ENCODE measurements at regions not wholly inside any gene's neighbourhood (a gene's known extent, or its start where the extent isn't known, plus 50 kb on each side); places are given as distances from the start of the nearest gene placed in this dataset.
"Not testable (repeated sequence)": the region's sequence is repeated elsewhere in the genome, so short reads cannot be mapped to it uniquely, and the experiment has no call there.

DNA sequence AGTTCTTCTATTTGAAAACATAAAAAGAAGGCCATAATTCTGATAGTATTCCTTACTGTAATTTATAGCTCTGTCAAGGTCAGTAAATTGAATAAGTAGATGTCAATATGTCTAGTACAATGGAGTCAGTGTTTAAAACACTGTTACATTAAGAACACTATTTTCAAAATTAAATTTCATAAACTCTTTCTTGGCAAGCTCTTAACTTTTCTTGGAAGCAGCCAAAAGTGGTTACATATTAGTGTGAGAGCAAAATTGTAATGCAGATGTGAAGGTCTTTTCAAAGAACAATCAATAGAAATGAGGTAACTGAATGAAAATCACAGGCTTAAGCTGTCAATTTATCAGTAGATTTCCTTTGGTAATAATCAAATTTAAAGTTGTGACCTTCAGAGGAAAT, 722.4 kb upstream of the NOVA1 start:
- Histone ChIP-seq H3K27ac (no peak overlapping the region), H3K27me3 (ENCODE audit: low read depth) (no peaks in the 10 kb centered on the region), H3K4me1 (no peaks in the 10 kb centered on the region), H3K36me3 (no peaks in the 10 kb centered on the region), H3K4me3 (no peak overlapping the region), H3K9me3 (peaks cover 9% of the 10 kb centered on the region)
- ATAC-seq, result no peak
- TF ChIP-seq, protein P1, sequence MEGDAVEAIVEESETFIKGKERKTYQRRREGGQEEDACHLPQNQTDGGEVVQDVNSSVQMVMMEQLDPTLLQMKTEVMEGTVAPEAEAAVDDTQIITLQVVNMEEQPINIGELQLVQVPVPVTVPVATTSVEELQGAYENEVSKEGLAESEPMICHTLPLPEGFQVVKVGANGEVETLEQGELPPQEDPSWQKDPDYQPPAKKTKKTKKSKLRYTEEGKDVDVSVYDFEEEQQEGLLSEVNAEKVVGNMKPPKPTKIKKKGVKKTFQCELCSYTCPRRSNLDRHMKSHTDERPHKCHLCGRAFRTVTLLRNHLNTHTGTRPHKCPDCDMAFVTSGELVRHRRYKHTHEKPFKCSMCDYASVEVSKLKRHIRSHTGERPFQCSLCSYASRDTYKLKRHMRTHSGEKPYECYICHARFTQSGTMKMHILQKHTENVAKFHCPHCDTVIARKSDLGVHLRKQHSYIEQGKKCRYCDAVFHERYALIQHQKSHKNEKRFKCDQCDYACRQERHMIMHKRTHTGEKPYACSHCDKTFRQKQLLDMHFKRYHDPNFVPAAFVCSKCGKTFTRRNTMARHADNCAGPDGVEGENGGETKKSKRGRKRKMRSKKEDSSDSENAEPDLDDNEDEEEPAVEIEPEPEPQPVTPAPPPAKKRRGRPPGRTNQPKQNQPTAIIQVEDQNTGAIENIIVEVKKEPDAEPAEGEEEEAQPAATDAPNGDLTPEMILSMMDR (IDR thresholded peaks at IDR 0.05), result no peak
- intact Hi-C loops (cut with DNase I), result no loop called here
- DNase-seq, result no peak

DNA sequence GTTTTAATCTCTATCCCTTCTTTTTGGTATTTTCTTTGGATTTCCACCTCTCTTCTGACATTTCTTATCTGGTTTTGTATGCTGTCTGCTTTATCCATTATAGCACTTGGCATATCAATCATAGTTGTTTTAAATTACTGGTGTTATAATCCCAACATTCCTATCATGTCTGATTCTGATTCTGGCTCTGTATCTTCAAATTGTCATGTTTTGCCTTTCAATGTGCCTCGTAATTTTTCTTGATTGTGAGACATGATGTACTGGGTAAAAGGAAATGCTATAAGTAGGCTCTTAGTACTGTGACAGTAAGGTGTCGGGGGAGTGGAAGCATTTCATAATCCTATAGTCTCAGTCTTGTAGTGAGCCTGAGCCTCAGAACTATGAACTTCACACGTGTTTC, 729.3 kb upstream of the NOVA1 start:
- Histone ChIP-seq H3K4me3 (no peak overlapping the region), H3K27me3 (ENCODE audit: low read depth) (no peaks in the 10 kb centered on the region), H3K36me3 (no peaks in the 10 kb centered on the region), H3K4me1 (no peaks in the 10 kb centered on the region), H3K27ac (no peak overlapping the region), H3K9me3 (peaks cover 13% of the 10 kb centered on the region)
- DNase-seq (no peak), ATAC-seq (no peak)
- intact Hi-C loops (cut with DNase I), result no loop called here
- TF ChIP-seq, protein P1 (IDR thresholded peaks at IDR 0.05), result no peak

DNA sequence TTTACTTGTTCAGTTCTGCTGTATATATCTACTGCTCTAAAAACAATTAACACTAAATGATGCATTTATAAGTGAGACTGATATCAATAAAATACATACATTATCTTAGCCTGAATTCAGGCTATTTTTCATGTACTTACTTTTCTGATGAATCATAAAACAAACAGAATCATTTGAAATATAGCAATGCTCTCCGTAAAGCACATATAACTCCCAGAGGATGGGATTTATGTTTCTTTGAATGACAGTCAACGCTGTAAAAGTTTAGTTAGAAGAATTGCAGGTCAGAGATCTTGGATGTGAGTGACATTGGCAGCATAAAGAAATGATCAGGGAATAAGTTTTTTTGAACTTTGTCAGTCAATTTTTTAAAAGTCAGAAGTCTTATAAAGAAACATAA, 740.2 kb upstream of the NOVA1 start:
- no peaks in the 10 kb centered on the region for H3K36me3 ChIP-seq
- no peak for DNase-seq
- H3K9me3 ChIP-seq, result no peaks in the 10 kb centered on the region
- H3K4me1 ChIP-seq, result no peaks in the 10 kb centered on the region
- H3K4me3 ChIP-seq, result no peak overlapping the region
- ATAC-seq, result no peak
- H3K27ac ChIP-seq, result no peak overlapping the region
- TF ChIP-seq, protein P1 (IDR thresholded peaks at IDR 0.05), result no peak
- intact Hi-C loops (cut with DNase I), result no loop called here
- H3K27me3 ChIP-seq (ENCODE audit: low read depth), result no peaks in the 10 kb centered on the region

DNA sequence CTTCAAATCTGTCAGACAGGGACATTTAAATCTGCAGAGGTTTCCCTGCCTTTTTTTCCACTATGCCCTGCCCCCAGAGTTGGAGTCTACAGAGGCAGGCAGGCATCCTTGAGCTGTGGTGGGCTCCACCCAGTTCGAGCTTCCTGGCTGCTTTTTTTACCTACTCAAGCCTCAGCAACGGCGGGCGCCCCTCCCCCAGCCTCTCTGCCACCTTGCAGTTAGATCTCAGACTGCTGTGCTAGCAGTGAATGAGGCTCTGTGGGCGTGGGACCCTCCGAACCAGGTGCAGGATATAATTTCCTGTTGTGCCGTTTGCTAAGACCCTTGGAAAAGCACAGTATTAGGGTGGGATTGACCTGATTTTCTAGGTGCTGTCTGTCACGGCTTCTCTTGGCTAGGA, 765.2 kb upstream of the NOVA1 start:
- DNase-seq; H3K27ac ChIP-seq; H3K36me3 ChIP-seq; ATAC-seq; H3K27me3 ChIP-seq (ENCODE audit: low read depth); H3K4me1 ChIP-seq; intact Hi-C loops (cut with DNase I); H3K9me3 ChIP-seq; H3K4me3 ChIP-seq: not testable (repeated sequence)

DNA sequence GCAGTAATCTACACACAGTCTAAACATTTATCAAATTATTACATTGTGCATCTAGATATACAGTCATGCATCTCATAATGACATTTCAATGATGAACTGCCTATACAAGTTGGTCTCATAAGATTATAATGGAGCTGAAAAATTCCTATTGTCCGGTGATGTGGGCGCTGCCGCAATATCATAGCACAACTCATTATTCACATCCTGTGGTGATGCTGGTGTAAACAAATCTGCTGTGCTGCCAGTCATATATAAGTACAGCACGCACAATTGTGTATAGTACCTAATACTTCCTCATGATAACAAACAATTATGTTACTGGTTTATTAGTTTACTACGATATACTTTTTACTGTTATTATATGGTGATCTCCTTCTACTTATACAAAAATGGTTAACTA, 768.8 kb upstream of the NOVA1 start:
- Histone ChIP-seq H3K4me1 (no peaks in the 10 kb centered on the region), H3K27ac (no peak overlapping the region), H3K27me3 (ENCODE audit: low read depth) (no peaks in the 10 kb centered on the region), H3K9me3 (no peaks in the 10 kb centered on the region), H3K4me3 (no peak overlapping the region), H3K36me3 (no peaks in the 10 kb centered on the region)
- ATAC-seq, result no peak
- TF ChIP-seq, protein P1 (IDR thresholded peaks at IDR 0.05), result no peak
- no peak for DNase-seq
- intact Hi-C loops (cut with DNase I), result no loop called here

DNA sequence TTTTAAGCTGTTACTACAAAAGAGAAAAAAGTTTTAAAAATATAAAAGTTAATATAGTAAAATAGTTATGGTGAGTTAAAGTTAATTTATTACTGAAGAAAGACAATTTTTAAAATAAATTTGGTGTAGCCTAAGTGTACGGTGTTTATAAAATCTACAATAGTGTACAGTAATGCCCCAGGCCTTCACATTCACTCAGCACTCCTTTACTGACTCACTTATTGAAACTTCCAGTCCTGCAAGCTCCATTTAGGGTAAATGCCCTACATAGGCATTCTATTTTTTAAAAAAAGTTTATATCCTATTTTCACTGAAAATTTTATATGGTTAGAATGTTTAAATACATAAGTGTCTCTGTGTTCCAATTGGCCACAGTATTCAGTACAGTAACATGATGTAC, 769.5 kb upstream of the NOVA1 start:
- no peaks in the 10 kb centered on the region for H3K9me3 ChIP-seq
- H3K36me3 ChIP-seq, result no peaks in the 10 kb centered on the region
- TF ChIP-seq, protein P1 (IDR thresholded peaks at IDR 0.05), result no peak
- H3K27ac ChIP-seq, result no peak overlapping the region
- no peaks in the 10 kb centered on the region for H3K27me3 ChIP-seq (ENCODE audit: low read depth)
- intact Hi-C loops (cut with DNase I), result no loop called here
- H3K4me1 ChIP-seq, result no peaks in the 10 kb centered on the region
- ATAC-seq (no peak), DNase-seq (no peak)
- no peak overlapping the region for H3K4me3 ChIP-seq
